Cardiac muscle cell (in vitro differentiated cells and primary cell): ENCODE measurements at regions not wholly inside any gene's neighbourhood (a gene's known extent, or its start where the extent isn't known, plus 50 kb on each side); places are given as distances from the start of the nearest gene placed in this dataset.
"Not testable (repeated sequence)": the region's sequence is repeated elsewhere in the genome, so short reads cannot be mapped to it uniquely, and the experiment has no call there.

Experiments used
- DNase-seq, 2 donors: peaks; one replicate each; pipeline versions ENCODE4 v3.0.0 to v3.0.0-alpha.2; 2010 to 2017; ENCODE audit warnings: low read depth in 1 of 2, low spot score in 1 of 2
- H3K27ac ChIP-seq: fragments of 200-600 bp; sonication (generic); 2 replicates; pipeline ENCODE4 v1.5.1; 2016
- H3K27me3 ChIP-seq: fragments of 200-600 bp; sonication (generic); 2 replicates; pipeline ENCODE4 v1.6.0; 2016; ENCODE audit warnings: control low read depth
- H3K36me3 ChIP-seq: fragments of 200-600 bp; sonication (generic); 2 replicates; pipeline ENCODE4 v1.5.1; 2016; ENCODE audit warnings: control low read depth
- H3K4me1 ChIP-seq: fragments of 200-600 bp; sonication (generic); 2 replicates; pipeline ENCODE4 v1.8.1; 2017; ENCODE audit warnings: low read depth, mild to moderate bottlenecking, mixed run types
- H3K4me3 ChIP-seq: fragments of 200-600 bp; sonication (generic); 2 replicates; pipeline ENCODE4 v1.5.1; 2016; ENCODE audit warnings: mild to moderate bottlenecking
- H3K9me3 ChIP-seq: fragments of 200-600 bp; sonication (generic); 2 replicates; pipeline ENCODE4 v1.5.1; 2017; ENCODE audit warnings: low read depth, mild to moderate bottlenecking, control low read depth
- TF ChIP-seq, protein P1 (sequence below): IDR thresholded peaks from 2 replicates; pipeline ENCODE4 v1.5.1; 2012; ENCODE audit warnings: low read depth, mild to moderate bottlenecking, low read length

DNA sequence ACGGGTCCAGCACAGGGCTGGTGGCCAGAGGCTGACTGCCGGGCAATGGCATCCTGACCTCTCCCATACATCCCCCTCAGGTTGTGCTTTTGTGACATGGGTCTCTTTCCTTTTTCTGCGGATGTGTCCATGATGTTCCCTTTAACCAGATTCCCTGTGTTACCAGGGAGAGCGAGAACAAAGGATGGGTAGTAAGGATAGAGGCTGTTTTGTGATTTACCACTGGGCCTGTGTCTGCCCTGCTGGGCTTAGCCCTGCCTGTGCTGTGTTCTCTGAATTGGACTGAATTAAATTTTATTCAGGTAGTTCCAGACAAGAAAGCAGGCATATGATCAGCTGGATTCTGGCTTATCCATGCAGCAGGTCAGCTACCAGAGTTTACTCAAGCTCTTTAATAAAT lies 301.6 kb downstream of the RWDD3 start:
- Histone ChIP-seq H3K27ac (no peak overlapping the region), H3K4me1 (peaks cover 15% of the 10 kb centered on the region), H3K27me3 (no peaks in the 10 kb centered on the region), H3K9me3 (no peaks in the 10 kb centered on the region), H3K4me3 (no peak overlapping the region), H3K36me3 (no peaks in the 10 kb centered on the region)
- TF ChIP-seq, protein P1, sequence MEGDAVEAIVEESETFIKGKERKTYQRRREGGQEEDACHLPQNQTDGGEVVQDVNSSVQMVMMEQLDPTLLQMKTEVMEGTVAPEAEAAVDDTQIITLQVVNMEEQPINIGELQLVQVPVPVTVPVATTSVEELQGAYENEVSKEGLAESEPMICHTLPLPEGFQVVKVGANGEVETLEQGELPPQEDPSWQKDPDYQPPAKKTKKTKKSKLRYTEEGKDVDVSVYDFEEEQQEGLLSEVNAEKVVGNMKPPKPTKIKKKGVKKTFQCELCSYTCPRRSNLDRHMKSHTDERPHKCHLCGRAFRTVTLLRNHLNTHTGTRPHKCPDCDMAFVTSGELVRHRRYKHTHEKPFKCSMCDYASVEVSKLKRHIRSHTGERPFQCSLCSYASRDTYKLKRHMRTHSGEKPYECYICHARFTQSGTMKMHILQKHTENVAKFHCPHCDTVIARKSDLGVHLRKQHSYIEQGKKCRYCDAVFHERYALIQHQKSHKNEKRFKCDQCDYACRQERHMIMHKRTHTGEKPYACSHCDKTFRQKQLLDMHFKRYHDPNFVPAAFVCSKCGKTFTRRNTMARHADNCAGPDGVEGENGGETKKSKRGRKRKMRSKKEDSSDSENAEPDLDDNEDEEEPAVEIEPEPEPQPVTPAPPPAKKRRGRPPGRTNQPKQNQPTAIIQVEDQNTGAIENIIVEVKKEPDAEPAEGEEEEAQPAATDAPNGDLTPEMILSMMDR: no peak
- DNase-seq: no peak

DNA sequence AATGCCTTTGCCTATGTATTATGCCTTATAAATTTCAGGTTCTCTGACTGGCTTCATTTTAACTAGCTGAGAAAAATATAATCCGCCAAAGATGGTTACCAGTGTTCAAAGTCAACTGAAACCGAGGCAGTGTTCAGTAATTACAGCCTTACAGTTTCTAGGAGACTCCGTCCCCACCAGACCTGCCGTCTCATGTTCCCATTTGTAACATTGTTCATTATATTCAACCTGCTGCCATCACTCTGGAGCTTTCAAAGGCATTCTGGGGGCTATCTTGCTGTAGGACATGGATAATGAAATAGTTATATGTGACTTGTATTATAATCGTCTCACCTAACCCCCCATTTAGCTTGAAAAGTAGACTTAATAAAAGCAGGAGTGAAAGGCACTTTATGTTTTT lies 302.5 kb downstream of the RWDD3 start:
- Histone ChIP-seq H3K4me1 (peaks cover 15% of the 10 kb centered on the region), H3K27ac (no peak overlapping the region), H3K36me3 (no peaks in the 10 kb centered on the region), H3K9me3 (no peaks in the 10 kb centered on the region), H3K27me3 (no peaks in the 10 kb centered on the region), H3K4me3 (no peak overlapping the region)
- no peak for DNase-seq
- TF ChIP-seq, protein P1: no peak

DNA sequence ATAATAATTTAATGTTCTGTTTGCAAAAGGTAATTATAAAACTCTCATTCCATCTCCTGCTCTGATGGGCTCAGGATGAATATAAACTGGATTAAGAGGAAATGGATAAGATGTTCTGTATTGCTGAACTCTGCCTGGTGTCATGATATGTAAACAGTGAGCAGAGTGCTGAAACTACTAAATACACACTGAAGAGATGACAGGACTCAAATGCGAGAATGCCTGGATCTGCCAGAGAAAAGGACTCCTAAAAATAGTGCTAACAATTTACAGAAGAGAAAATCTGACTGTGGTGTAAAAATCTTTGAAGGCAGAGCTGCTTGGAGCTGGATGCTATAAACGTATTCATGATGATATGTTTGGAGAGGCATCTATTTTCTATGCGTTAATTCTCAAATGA lies 303.2 kb downstream of the RWDD3 start:
- Histone ChIP-seq H3K27me3 (no peaks in the 10 kb centered on the region), H3K9me3 (no peaks in the 10 kb centered on the region), H3K36me3 (no peaks in the 10 kb centered on the region), H3K4me1 (peaks cover 15% of the 10 kb centered on the region), H3K4me3 (no peak overlapping the region), H3K27ac (peak overlapping the region; percentile 35)
- peak in 1 of 2 donors; percentile 10 for DNase-seq
- TF ChIP-seq, protein P1: no peak

DNA sequence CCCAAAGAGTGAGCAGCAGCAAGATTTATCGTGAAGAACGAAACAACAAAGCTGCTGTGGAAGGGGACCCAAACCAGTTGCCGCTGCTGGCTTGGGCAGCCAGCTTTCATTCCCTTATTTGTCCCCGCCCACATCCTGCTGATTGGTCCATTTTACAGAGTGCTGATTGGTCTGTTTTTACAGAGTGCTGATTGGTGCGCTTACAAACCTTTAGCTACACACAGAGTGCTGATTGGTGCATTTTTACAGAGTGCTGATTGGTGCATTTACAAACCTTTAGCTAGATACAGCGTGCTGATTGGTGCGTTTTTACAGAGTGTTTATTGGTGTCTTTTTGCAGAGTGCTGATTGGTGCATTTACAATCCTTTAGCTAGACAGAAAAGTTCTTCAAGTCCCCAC lies 304.2 kb downstream of the RWDD3 start:
- H3K27me3 ChIP-seq, H3K4me3 ChIP-seq, H3K27ac ChIP-seq, H3K9me3 ChIP-seq, DNase-seq, H3K36me3 ChIP-seq: not testable (repeated sequence)
- H3K4me1 ChIP-seq: peaks cover 15% of the 10 kb centered on the region

DNA sequence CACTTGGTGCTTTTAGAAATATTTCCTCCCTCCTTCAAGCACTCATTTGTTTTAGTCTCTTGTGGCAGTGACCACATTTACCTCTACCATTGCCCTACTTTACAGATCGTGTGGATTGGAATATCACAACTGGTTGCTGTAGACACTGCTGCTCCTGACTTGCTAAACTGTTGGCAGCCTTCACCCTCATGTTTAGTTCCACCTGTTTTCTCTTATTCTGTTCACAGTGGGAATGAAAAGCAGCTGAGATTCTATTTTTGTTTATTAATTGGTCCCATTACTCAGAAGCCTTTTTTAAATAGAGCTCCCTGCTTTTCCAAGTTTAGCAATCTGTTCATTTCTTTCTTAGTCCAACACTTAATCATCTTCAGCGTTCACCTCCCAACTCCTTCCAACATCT lies 308.9 kb downstream of the RWDD3 start:
- H3K9me3 ChIP-seq: no peaks in the 10 kb centered on the region
- no peaks in the 10 kb centered on the region for H3K4me1 ChIP-seq
- H3K36me3 ChIP-seq: no peaks in the 10 kb centered on the region
- no peak overlapping the region for H3K27ac ChIP-seq
- TF ChIP-seq, protein P1: no peak
- H3K27me3 ChIP-seq: no peaks in the 10 kb centered on the region
- no peak overlapping the region for H3K4me3 ChIP-seq
- DNase-seq: no peak

DNA sequence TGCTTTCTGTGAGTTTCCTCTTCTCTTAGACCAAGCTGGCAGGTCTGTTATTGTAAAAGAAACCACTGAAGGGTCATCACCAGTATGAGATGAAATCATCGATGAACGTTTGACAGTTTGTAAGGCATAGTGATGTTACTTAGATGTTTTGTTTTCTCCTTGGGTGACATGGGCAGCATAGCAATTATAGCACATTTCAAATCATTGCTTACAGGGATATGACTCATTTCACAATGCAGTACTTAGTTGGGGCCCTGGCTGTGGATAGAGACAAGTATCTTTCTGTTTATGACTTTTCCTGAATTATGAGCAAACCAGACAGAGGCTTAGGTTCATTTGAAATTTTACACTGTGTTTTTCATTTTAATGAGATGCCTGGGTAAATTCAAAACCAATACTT lies 313.0 kb downstream of the RWDD3 start:
- Histone ChIP-seq H3K4me1 (peaks cover 8% of the 10 kb centered on the region), H3K27me3 (no peaks in the 10 kb centered on the region), H3K4me3 (no peak overlapping the region), H3K27ac (no peak overlapping the region), H3K36me3 (no peaks in the 10 kb centered on the region), H3K9me3 (no peaks in the 10 kb centered on the region)
- DNase-seq: no peak
- TF ChIP-seq, protein P1: no peak
